ENCODE measurements at regions not wholly inside any gene's neighbourhood (a gene's known extent, or its start where the extent isn't known, plus 50 kb on each side); places are given as distances from the start of the nearest gene placed in this dataset.

DNA sequence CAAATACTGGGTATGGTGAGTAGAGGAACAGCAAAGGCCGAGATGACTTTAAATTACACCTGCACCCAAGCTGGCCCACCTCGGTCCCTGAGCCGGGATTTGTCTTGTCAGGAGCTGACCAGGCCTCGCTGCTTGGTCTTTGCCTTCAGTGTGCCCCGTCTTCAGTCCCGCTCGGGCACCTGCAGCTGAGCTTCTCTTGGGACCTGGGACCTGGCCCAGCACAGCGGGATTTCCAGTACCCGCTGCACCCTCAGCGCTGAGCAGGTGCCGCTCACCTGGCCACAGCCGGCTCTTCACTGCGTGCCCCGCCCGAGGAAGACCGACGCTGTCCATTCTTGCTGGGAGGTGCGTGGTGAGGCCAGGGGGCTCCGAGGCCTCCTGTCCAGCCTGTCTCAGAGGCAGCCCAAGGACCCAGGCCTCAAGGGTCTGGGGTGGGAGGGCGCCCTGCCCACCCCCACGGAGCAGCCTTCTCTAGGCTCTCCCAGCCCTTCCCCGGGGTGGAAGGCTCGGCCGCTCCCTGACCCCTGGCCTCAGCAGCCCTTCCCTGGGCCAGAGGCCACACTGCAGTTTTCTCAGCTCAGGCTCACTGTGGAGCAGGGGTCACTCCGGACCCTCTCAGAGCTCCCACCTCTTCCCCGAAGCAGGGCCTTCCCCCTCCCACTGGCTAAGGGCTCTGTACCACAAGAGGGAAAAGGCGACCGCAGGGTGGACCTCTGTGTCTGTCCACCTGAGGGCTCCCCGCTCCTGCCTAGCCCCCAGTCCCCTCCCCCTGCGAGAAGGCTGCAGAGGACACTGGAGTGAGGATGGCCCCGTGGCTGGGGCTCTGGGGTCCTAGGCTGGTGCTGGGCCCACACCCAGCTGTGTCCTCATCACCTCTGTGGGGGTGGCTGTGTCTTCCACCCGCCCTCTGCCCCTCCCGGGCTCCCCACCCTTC lies 119.3 kb downstream of the RNASET2 start:
- Mint-ChIP-seq H3K4me1 (peaks cover 4 to 13% (median 6%) of the 10 kb centered on the region in 3 donors), H3K4me3 (no peak overlapping the region)
- ATAC-seq (ENCODE audit: low read depth in 2 of 2), result no peak

DNA sequence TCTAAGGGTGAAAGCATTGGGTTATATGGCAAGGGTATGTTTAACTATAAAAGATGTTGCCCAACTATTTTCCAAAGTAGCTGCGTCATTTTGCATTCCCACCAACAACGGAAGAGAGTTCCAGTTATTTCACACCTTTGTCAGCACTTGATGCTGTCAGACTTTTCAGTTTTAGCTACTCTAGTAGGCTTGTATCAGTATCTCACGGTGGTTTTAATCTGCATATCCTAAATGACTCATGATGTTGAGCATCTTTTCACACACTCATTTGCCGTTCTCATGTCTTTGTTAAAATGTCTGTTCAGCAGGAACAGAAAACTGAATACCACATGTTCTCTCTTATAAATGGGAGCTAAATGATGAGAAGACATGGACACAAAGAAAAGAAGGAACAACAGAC lies 122.3 kb downstream of the RNASET2 start:
- Mint-ChIP-seq H3K4me1 (peaks cover 15 to 17% (median 16%) of the 10 kb centered on the region in 3 donors), H3K36me3 (peaks cover 0 to 8% of the 10 kb centered on the region in 2 donors), H3K4me3 (no peak overlapping the region), H3K9me3 (peaks cover 0 to 2% (median 0%) of the 10 kb centered on the region in 7 donors), H3K27me3 (no peaks in the 10 kb centered on the region), H3K27ac (no peak overlapping the region)
- DNase-seq (no peak), ATAC-seq (ENCODE audit: low read depth in 2 of 2) (no peak)

More for the DNA sequence above, 119.3 kb downstream of the RNASET2 start:
- Mint-ChIP-seq H3K27me3 (no peaks in the 10 kb centered on the region), H3K27ac (peak overlapping the region in 1 of 6 donors; percentile 34), H3K9me3 (peaks cover 0 to 2% (median 0%) of the 10 kb centered on the region in 7 donors), H3K36me3 (peaks cover 0 to 8% of the 10 kb centered on the region in 2 donors)
- DNase-seq, result no peak

DNA sequence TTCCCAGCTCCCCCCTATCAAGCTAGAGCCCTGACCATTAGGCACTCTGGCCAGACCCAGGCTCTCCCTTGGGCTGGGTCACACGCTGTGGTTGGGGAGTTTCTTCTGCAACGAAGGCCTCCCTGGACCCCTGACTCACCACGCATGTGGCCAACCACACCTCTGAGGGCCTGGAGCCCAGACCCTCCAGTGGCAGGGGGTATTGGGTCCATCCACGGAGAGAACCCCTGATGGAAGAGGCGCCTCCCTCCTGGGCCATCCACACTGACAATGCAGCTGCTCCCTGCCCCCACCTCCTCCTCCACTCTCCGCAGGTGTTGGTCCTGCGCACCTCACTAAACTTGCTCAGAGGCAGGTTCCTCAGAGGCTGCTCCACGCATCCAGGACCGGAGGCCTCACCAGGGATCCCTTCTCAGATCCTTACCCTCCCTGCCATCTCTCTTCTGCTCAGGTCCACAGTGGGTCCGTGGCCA lies 125.4 kb downstream of the RNASET2 start:
- peaks cover 16 to 19% (median 17%) of the 10 kb centered on the region in 3 donors for H3K4me1 Mint-ChIP-seq
- H3K27ac Mint-ChIP-seq, result peak overlapping the region in 3 of 6 donors; percentile 57 to 86 (median 74)
- DNase-seq, result no peak

DNA sequence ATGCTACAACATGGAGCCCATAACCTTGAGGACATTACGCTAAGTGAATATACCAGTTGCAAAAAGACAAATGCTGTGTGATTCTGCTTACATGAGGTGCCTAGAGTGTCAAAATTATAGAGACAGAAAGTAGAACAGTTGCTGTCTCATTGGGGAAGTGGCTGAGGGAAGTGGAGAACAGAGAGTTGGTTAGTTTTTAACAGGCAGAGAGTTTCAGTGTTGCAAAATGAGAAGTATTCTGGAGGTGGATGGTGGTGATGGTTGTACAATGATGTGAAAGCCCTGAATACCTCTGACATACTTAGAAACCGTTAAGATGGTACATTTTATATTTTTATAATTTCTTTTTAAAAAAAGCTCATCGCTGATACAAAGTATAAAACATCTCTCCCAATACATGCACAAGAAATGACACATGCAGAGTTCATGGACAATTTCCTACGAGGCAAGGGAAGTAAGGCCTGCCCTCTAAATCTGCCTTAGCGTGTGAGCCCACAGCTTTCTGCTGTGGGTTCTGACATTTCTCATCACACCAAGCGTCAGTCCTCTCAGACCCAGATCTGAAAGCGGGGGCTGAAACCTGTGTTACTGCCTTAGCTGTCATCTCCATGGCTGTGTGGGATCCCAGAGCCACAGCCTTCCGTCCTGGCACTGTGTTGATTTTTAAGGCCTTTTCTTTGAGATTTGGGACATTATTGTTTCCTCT lies 126.0 kb downstream of the RNASET2 start:
- peak overlapping the region in 1 of 6 donors; percentile 57 for H3K27ac Mint-ChIP-seq
- ATAC-seq (ENCODE audit: low read depth in 2 of 2) (peak; percentile 80 to 86), DNase-seq (peak; percentile 16)
- H3K9me3 Mint-ChIP-seq, result peaks cover 0 to 2% (median 0%) of the 10 kb centered on the region in 7 donors
- peak overlapping the region in 1 of 8 donors; percentile 44 for H3K4me3 Mint-ChIP-seq
- no peaks in the 10 kb centered on the region for H3K27me3 Mint-ChIP-seq
- no peaks in the 10 kb centered on the region for H3K36me3 Mint-ChIP-seq
- H3K4me1 Mint-ChIP-seq, result peaks cover 16 to 19% (median 17%) of the 10 kb centered on the region in 3 donors

More for the DNA sequence above, 125.4 kb downstream of the RNASET2 start:
- H3K36me3 Mint-ChIP-seq, result no peaks in the 10 kb centered on the region
- H3K4me3 Mint-ChIP-seq, result peak overlapping the region in 1 of 8 donors; percentile 66
- ATAC-seq (ENCODE audit: low read depth in 2 of 2), result no peak
- peaks cover 0 to 2% (median 0%) of the 10 kb centered on the region in 7 donors for H3K9me3 Mint-ChIP-seq
- H3K27me3 Mint-ChIP-seq, result no peaks in the 10 kb centered on the region

DNA sequence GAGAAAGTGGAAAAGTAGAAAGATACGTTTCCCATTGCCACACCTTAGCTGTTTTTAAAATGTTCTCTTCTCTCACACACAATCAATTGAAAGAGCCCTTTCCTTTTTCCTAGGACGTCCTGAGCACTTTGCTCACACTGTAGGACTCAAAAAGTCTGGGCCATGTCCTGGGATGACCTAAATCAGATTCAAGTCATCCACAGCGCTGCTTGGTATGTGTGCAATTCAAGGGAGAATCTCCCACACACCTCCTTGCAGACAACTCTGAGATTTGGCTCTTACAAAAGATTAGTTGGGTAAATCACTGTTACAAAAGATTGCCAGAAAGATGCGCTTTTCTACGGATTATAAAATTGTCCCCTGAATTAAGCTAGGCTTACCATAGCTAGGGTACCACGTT lies 130.1 kb downstream of the RNASET2 start:
- no peak overlapping the region for H3K27ac Mint-ChIP-seq
- H3K27me3 Mint-ChIP-seq, result peaks cover 5 to 9% (median 9%) of the 10 kb centered on the region in 3 donors
- no peaks in the 10 kb centered on the region for H3K36me3 Mint-ChIP-seq
- peaks cover 14 to 18% (median 16%) of the 10 kb centered on the region in 3 donors for H3K4me1 Mint-ChIP-seq
- H3K9me3 Mint-ChIP-seq, result no peaks in the 10 kb centered on the region
- H3K4me3 Mint-ChIP-seq, result no peak overlapping the region
- no peak for DNase-seq
- ATAC-seq (ENCODE audit: low read depth in 2 of 2), result no peak

DNA sequence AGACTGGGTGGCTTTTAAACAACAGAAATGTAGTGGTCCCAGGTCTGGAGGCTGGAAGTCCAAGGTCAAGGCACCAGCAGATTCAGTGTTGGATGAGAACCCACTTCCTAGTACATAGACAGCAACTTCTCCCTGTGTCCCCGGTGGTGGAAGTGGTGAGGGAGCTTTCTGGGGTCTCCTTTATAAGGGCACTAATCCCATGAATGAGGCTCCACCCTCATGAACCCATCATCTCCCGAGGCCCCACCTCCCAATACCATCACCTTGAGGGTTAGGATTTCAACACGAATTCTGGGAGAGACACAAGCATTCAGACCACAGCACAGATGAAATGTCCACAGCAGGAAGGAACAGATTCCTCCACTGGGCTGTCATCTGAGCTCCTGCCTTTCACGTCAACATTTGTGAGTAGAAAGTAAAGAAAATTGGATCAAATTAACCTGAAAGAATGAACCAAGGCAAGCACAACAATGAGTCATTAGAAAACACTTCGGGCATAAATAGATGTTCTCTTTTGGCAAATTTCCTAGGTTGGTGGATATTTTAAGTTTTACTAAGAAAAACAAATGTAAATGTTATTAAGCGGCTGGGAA lies 130.7 kb downstream of the RNASET2 start:
- DNase-seq (no peak), ATAC-seq (ENCODE audit: low read depth in 2 of 2) (no peak)
- peaks cover 5 to 9% (median 9%) of the 10 kb centered on the region in 3 donors for H3K27me3 Mint-ChIP-seq
- no peaks in the 10 kb centered on the region for H3K36me3 Mint-ChIP-seq
- H3K27ac Mint-ChIP-seq, result no peak overlapping the region
- H3K4me3 Mint-ChIP-seq, result no peak overlapping the region
- H3K9me3 Mint-ChIP-seq, result no peaks in the 10 kb centered on the region
- H3K4me1 Mint-ChIP-seq, result peaks cover 8 to 14% (median 11%) of the 10 kb centered on the region in 3 donors

DNA sequence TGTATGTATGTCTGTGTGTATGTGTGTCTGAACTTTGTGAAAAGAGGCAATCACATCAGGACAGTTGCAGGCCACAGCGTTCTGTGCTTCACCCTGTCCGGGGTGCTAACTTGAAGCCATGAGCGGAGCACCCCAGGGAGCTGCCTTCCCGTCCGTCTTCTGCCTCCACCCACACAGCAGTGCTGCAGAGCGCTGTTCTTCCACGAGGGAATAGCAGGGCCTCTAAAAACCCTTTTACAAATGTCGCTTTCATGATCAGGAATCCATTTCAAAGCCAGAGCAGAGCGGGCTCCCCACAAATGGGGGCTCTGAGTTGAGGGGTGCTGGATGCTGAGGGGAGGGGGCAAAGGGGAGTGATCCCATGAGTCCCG lies 131.5 kb downstream of the RNASET2 start:
- Mint-ChIP-seq H3K9me3 (no peaks in the 10 kb centered on the region), H3K4me1 (peaks cover under 1 to 8% (median 4%) of the 10 kb centered on the region in 3 donors), H3K27me3 (peaks cover 5 to 9% (median 9%) of the 10 kb centered on the region in 3 donors), H3K27ac (no peak overlapping the region), H3K36me3 (no peaks in the 10 kb centered on the region), H3K4me3 (no peak overlapping the region)
- DNase-seq (no peak), ATAC-seq (ENCODE audit: low read depth in 2 of 2) (no peak)

DNA sequence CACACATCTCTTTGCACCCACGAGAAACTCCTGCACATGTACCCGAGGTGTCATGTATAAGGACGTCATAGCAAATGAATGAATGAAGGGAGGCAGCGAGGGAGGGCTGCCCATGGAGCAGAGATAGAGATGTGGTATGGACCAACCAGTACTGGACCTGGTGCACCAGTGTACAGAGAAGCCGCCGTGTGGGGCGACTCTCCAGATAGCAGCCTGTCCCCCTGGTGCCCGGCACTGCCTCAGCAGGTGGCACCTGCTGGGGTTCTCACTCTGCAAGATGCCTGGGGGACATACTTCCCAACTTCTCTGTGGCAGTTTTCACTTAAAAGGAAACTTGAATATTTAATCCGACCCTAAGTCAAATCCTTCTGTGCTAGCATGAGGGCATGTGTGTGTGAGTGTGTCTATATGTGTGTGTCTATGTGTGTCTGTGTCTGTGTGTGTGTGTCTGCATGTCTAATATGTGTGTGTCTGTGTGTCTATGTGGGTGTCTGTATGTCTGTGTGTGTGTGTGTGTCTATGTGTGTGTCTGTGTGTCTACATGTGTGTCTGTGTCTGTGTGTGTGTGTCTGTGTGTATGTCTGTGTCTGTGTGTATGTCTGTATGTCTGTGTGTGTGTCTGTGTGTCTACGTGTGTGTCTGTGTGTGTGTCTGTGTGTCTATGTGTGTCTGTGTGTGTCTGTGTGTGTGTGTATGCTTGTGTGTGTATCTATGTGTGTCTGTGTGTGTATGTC lies 132.0 kb downstream of the RNASET2 start:
- Mint-ChIP-seq H3K27ac (no peak overlapping the region), H3K4me3 (no peak overlapping the region), H3K9me3 (no peaks in the 10 kb centered on the region), H3K36me3 (no peaks in the 10 kb centered on the region), H3K4me1 (peaks cover 0 to 8% (median 0%) of the 10 kb centered on the region in 3 donors), H3K27me3 (peaks cover 5 to 9% (median 9%) of the 10 kb centered on the region in 3 donors)
- no peak for DNase-seq
- no peak for ATAC-seq (ENCODE audit: low read depth in 2 of 2)

DNA sequence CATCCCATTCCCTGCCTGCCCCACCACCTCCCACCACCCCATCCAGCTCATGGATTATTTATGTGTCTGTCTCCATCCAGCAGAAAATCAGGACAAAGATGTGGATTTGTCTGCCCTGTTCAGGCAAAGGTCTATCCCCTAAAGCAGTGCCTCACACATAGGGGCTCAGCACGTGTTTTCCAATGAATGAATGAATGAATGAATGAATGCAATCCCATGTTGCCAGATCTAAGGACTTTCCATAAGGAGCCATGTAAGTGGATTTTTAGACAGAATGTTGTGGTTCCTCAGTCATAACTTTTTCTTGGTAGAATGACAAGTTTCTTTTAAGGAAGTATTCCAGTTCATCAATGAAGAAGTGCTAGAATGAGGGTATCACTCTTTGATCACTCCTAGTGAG lies 133.7 kb downstream of the RNASET2 start:
- Mint-ChIP-seq H3K27ac (no peak overlapping the region), H3K27me3 (peaks cover 5 to 9% (median 9%) of the 10 kb centered on the region in 3 donors), H3K4me3 (no peak overlapping the region), H3K4me1 (no peaks in the 10 kb centered on the region), H3K36me3 (no peaks in the 10 kb centered on the region), H3K9me3 (no peaks in the 10 kb centered on the region)
- ATAC-seq (ENCODE audit: low read depth in 2 of 2), result no peak
- DNase-seq, result no peak

DNA sequence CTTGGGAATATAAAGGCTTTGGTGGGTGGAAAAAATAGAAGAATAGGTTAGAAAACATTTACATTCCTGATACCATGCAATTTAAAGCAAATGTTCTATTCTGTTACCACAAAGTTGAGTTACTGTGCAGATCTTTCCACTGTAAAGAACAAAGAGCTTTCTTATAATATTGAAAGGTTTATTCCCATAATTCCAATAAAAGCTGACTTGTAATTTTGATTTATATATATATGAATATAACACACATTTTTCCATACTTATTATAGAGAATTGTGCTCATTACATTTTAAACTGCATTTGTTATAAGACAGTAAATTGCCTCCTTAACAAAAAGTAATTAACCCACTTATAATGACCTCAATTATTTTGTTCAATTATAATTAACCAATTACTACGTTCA lies 135.9 kb downstream of the RNASET2 start:
- H3K27me3 Mint-ChIP-seq, result peaks cover 5 to 9% (median 9%) of the 10 kb centered on the region in 3 donors
- H3K4me1 Mint-ChIP-seq, result no peaks in the 10 kb centered on the region
- H3K4me3 Mint-ChIP-seq, result no peak overlapping the region
- no peak for DNase-seq
- no peaks in the 10 kb centered on the region for H3K9me3 Mint-ChIP-seq
- no peak overlapping the region for H3K27ac Mint-ChIP-seq
- no peak for ATAC-seq (ENCODE audit: low read depth in 2 of 2)
- no peaks in the 10 kb centered on the region for H3K36me3 Mint-ChIP-seq

DNA sequence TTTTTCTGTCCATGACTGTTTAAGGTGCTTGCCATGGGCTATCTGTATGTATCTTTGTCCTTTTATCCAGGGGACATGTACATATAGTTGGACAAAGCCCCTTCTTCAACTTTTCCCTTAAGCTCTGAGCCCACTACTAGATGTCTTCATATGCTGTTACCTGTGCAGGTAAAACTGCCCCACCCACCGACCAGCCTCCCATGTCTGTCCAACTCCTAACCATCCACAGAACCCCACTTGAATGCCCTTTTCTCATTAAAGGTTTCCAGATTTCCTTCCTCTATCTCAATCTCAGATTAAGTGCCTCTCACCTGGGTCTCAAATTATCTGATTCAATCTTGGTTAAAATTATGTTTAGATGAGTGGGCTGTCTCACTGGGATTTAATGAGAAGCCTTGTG lies 136.3 kb downstream of the RNASET2 start:
- H3K27me3 Mint-ChIP-seq, result peaks cover 5 to 9% (median 9%) of the 10 kb centered on the region in 3 donors
- no peak overlapping the region for H3K27ac Mint-ChIP-seq
- DNase-seq (no peak), ATAC-seq (ENCODE audit: low read depth in 2 of 2) (no peak)
- no peak overlapping the region for H3K4me3 Mint-ChIP-seq
- no peaks in the 10 kb centered on the region for H3K9me3 Mint-ChIP-seq
- H3K36me3 Mint-ChIP-seq, result no peaks in the 10 kb centered on the region
- no peaks in the 10 kb centered on the region for H3K4me1 Mint-ChIP-seq

DNA sequence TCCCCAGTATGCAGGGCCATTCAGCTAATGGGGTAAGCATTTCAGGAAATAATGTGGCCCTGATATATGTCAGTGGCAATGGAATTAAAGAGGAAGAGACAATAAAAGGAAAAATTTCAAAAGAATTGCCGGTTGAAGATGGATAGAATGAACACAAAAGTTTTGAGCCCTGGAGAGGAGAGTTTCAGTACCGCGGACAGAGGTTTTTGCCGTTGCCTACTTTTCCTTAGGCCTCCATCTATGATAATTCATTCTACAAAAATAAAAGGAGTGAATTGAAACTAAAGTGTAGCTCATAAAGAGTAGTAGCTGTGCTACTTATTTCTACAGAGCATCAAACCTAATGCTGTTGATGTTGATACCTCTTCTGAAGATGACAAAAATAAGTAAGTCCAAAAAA lies 140.7 kb downstream of the RNASET2 start:
- Mint-ChIP-seq H3K27me3 (no peaks in the 10 kb centered on the region), H3K27ac (no peak overlapping the region), H3K9me3 (no peaks in the 10 kb centered on the region), H3K4me3 (no peak overlapping the region), H3K36me3 (no peaks in the 10 kb centered on the region), H3K4me1 (no peaks in the 10 kb centered on the region)
- ATAC-seq (ENCODE audit: low read depth in 2 of 2), result no peak
- DNase-seq, result no peak

DNA sequence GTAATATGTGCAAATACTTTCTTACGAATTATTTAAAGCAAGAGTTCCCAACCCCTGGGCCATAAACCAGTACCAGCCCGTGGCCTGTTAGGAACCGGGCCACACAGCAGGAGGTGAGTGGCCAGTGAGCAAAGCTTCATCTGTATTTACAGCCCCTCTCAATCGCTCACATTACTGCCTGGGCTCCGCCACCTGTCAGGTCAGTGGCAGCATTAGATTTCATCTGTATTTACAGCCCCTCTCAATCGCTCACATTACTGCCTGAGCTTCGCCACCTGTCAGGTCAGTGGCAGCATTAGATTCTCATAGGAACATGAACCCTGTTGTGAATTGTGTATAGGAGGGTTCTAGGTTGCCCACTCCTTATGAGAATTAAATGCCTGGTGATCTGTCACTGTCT lies 142.0 kb downstream of the RNASET2 start:
- no peaks in the 10 kb centered on the region for H3K4me1 Mint-ChIP-seq
- H3K27ac Mint-ChIP-seq, result no peak overlapping the region
- H3K36me3 Mint-ChIP-seq, result peaks cover 0 to 8% of the 10 kb centered on the region in 2 donors
- H3K27me3 Mint-ChIP-seq, result no peaks in the 10 kb centered on the region
- H3K4me3 Mint-ChIP-seq, result no peak overlapping the region
- no peaks in the 10 kb centered on the region for H3K9me3 Mint-ChIP-seq
- ATAC-seq (ENCODE audit: low read depth in 2 of 2), result no peak
- DNase-seq, result no peak
